SK-N-SH treated with all-trans-retinoic acid at 6 μM for 48 hours (cell line): ENCODE measurements at regions not wholly inside any gene's neighbourhood (a gene's known extent, or its start where the extent isn't known, plus 50 kb on each side); places are given as distances from the start of the nearest gene placed in this dataset.

ENCODE experiments used
- ATAC-seq: fragments of 200-7000 bp; cut with Tn5 transposase; 3 replicates; pipeline ENCODE4 v1.9.1; 2020; ENCODE audit warnings: mild to moderate bottlenecking, moderate library complexity
- ARNTL ChIP-seq: fragments of 450-650 bp; formaldehyde crosslinking; IDR thresholded peaks from 2 replicates; pipeline ENCODE4 v1.5.0; 2020; ENCODE audit warnings: low read depth, mild to moderate bottlenecking, moderate library complexity, borderline replicate concordance
- BACH2 ChIP-seq: fragments of 250-450 bp; sonication (Bioruptor Pico); IDR thresholded peaks from 2 replicates; pipeline ENCODE4 v1.9.0; 2021; ENCODE audit warnings: mild to moderate bottlenecking, borderline replicate concordance
- CREB5 ChIP-seq: fragments of 250-450 bp; sonication (Bioruptor Pico); IDR thresholded peaks from 2 replicates; pipeline ENCODE4 v1.5.1; 2020; ENCODE audit warnings: low read depth, mild to moderate bottlenecking, moderate library complexity
- CSDC2 ChIP-seq: fragments of 250-450 bp; sonication (Bioruptor Pico); IDR thresholded peaks from 2 replicates; pipeline ENCODE4 v1.5.0; 2020; ENCODE audit warnings: mild to moderate bottlenecking, moderate library complexity
- CSRNP3 ChIP-seq: fragments of 250-450 bp; sonication (Bioruptor Pico); IDR thresholded peaks from 2 replicates; pipeline ENCODE4 v1.5.1; 2021; ENCODE audit warnings: mild to moderate bottlenecking, moderate library complexity
- ESRRG ChIP-seq: fragments of 250-450 bp; sonication (Bioruptor Pico); IDR thresholded peaks from 2 replicates; pipeline ENCODE4 v1.6.1; 2021; ENCODE audit warnings: mild to moderate bottlenecking
- ISL1 ChIP-seq: fragments of 250-450 bp; sonication (Bioruptor Pico); IDR thresholded peaks from 2 replicates; pipeline ENCODE4 v2.1.2; 2022; ENCODE audit warnings: mild to moderate bottlenecking, moderate library complexity
- OSR1 ChIP-seq: fragments of 250-450 bp; sonication (Bioruptor Pico); IDR thresholded peaks from 2 replicates; pipeline ENCODE4 v1.8.0; 2022; ENCODE audit warnings: moderate library complexity, mild to moderate bottlenecking, inconsistent platforms
- PATZ1 ChIP-seq: fragments of 250-450 bp; sonication (Bioruptor Pico); IDR thresholded peaks from 2 replicates; pipeline ENCODE4 v1.8.0; 2020; ENCODE audit warnings: mild to moderate bottlenecking, moderate library complexity, borderline replicate concordance
- POU6F1 ChIP-seq: fragments of 250-450 bp; sonication (Bioruptor Pico); IDR thresholded peaks from 2 replicates; pipeline ENCODE4 v1.8.0; 2021; ENCODE audit warnings: low read depth, mild to moderate bottlenecking, moderate library complexity, borderline replicate concordance
- PPARA ChIP-seq: fragments of 250-450 bp; sonication (Bioruptor Pico); IDR thresholded peaks from 2 replicates; pipeline ENCODE4 v1.5.0; 2020; ENCODE audit warnings: mild to moderate bottlenecking, borderline replicate concordance
- RARB ChIP-seq: fragments of 250-450 bp; sonication (Bioruptor Pico); IDR thresholded peaks from 2 replicates; pipeline ENCODE4 v1.8.0; 2021; ENCODE audit warnings: mild to moderate bottlenecking, moderate library complexity
- SNAI2 ChIP-seq: fragments of 250-450 bp; sonication (Bioruptor Pico); IDR thresholded peaks from 2 replicates; pipeline ENCODE4 v1.5.0; 2020; ENCODE audit warnings: mild to moderate bottlenecking, moderate library complexity
- TCF4 ChIP-seq: fragments of 250-450 bp; sonication (Bioruptor Pico); IDR thresholded peaks from 2 replicates; pipeline ENCODE4 v1.8.0; 2021; ENCODE audit warnings: mild to moderate bottlenecking, moderate library complexity, borderline replicate concordance
- TOX ChIP-seq: fragments of 250-450 bp; sonication (Bioruptor Pico); IDR thresholded peaks from 2 replicates; pipeline ENCODE4 v1.8.0; 2021; ENCODE audit warnings: mild to moderate bottlenecking, moderate library complexity, borderline replicate concordance
- TSHZ2 ChIP-seq: fragments of 250-450 bp; sonication (Bioruptor Pico); IDR thresholded peaks from 2 replicates; pipeline ENCODE4 v1.5.0; 2020; ENCODE audit warnings: mild to moderate bottlenecking, moderate library complexity
- ZC3H10 ChIP-seq: fragments of 250-450 bp; sonication (Bioruptor Pico); IDR thresholded peaks from 2 replicates; pipeline ENCODE4 v1.5.1; 2021; ENCODE audit warnings: mild to moderate bottlenecking, moderate library complexity
- ZFP30 ChIP-seq: fragments of 450-650 bp; formaldehyde crosslinking; IDR thresholded peaks from 2 replicates; pipeline ENCODE4 v1.5.0; 2022; ENCODE audit warnings: mild to moderate bottlenecking, moderate library complexity
- ZNF70 ChIP-seq: fragments of 450-650 bp; formaldehyde crosslinking; IDR thresholded peaks from 2 replicates; pipeline ENCODE4 v1.5.0; 2020; ENCODE audit warnings: mild to moderate bottlenecking, moderate library complexity
- ZNF8 ChIP-seq: fragments of 450-650 bp; formaldehyde crosslinking; IDR thresholded peaks from 2 replicates; pipeline ENCODE4 v1.5.0; 2020; ENCODE audit warnings: mild to moderate bottlenecking, moderate library complexity

GRCh38 chr3:73901686-73902085, 276.9 kb upstream of the PDZRN3 start:
- TF ChIP-seq ISL1 (CRISPR knock-in tag) (no peak), ZFP30 (CRISPR knock-in tag) (no peak), TCF4 (CRISPR knock-in tag) (no peak), PATZ1 (no peak), TOX (CRISPR knock-in tag) (no peak), TSHZ2 (CRISPR knock-in tag) (no peak), OSR1 (CRISPR knock-in tag) (no peak), SNAI2 (CRISPR knock-in tag) (no peak), ESRRG (CRISPR knock-in tag) (no peak), POU6F1 (CRISPR knock-in tag) (no peak)
- ATAC-seq: no peak

DNA sequence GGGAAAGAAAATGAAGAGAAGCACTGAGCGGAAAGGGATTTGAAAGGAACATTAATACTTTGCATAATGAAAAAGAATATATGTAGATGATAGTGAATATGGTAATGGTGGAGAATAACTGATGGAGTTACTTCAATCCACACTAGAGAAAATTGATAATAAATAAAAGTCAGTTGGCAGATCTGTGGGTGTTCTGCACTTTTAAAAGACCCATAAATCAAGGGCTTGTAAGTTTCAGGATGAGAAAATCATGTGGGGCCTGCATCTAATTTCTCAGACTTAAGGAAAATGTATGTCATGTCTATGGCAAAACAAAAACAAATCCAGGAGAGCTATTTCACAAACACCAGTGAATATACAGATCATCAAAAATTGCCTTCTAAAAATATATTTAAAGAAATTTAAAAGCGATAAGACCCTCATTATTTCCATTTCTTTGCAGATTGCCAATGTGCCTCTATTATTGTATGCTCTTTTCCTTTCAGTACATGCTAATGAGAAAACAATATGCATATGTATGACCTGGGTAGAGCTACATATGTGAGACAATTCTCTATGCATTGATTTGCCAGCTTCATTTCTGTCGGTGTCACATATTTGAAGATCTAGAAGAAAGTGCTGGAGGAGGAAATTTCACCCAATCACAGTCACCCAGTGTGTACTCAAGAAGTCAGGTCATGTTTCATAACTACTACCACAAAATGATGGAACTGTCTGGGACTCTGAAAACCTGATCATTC, 269.9 kb upstream of the PDZRN3 start:
- TF ChIP-seq PPARA (CRISPR knock-in tag) (no peak), ZFP30 (CRISPR knock-in tag) (no peak)

GRCh38 chr3:73893089-73893488, 268.3 kb upstream of the PDZRN3 start:
- TF ChIP-seq PATZ1 (no peak), ARNTL (CRISPR knock-in tag) (no peak), TOX (CRISPR knock-in tag) (no peak), CREB5 (CRISPR knock-in tag) (no peak), ESRRG (CRISPR knock-in tag) (no peak), BACH2 (CRISPR knock-in tag) (no peak), SNAI2 (CRISPR knock-in tag) (no peak), ZFP30 (CRISPR knock-in tag) (no peak), ZNF70 (no peak), CSDC2 (CRISPR knock-in tag) (no peak), ZC3H10 (CRISPR knock-in tag) (no peak), CSRNP3 (CRISPR knock-in tag) (no peak), ISL1 (CRISPR knock-in tag) (no peak), ZNF8 (CRISPR knock-in tag) (no peak), PPARA (CRISPR knock-in tag) (no peak), TSHZ2 (CRISPR knock-in tag) (no peak), RARB (no peak)
- TF ChIP-seq, all 23 proteins: peak for 0
- ATAC-seq: no peak

More for the DNA sequence above, 269.9 kb upstream of the PDZRN3 start:
- ATAC-seq: no peak
